ENCODE measurements at regions not wholly inside any gene's neighbourhood (a gene's known extent, or its start where the extent isn't known, plus 50 kb on each side); places are given as distances from the start of the nearest gene placed in this dataset.

DNA sequence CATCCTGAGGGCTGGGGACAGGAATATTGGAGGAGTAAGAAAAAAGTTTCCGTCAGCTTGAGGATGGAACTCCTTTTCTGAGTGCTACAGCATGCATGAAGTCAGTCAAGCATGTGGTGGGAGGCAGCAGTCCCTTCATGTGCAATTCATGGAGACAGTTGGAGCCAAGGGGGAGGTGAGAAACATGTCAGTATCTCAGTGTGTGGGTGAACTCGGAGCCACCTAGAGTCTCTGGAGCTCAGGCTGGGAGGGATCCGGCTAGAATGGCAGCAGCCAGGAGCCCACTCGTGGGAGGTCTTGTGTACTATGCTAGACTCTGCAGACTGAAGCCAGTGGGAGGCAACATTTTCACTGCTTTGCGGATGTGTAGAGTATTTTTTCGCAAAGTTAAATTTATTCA, 60.3 kb downstream of the AVPR1A start:
- Histone ChIP-seq H3K4me3 (no peak overlapping the region), H3K9me3 (replicated peaks) (no peaks in the 10 kb centered on the region), H3K27me3 (no peaks in the 10 kb centered on the region), H3K4me1 (no peaks in the 10 kb centered on the region), H3K27ac (no peak overlapping the region), H3K36me3 (no peaks in the 10 kb centered on the region)
- DNase-seq = no peak

DNA sequence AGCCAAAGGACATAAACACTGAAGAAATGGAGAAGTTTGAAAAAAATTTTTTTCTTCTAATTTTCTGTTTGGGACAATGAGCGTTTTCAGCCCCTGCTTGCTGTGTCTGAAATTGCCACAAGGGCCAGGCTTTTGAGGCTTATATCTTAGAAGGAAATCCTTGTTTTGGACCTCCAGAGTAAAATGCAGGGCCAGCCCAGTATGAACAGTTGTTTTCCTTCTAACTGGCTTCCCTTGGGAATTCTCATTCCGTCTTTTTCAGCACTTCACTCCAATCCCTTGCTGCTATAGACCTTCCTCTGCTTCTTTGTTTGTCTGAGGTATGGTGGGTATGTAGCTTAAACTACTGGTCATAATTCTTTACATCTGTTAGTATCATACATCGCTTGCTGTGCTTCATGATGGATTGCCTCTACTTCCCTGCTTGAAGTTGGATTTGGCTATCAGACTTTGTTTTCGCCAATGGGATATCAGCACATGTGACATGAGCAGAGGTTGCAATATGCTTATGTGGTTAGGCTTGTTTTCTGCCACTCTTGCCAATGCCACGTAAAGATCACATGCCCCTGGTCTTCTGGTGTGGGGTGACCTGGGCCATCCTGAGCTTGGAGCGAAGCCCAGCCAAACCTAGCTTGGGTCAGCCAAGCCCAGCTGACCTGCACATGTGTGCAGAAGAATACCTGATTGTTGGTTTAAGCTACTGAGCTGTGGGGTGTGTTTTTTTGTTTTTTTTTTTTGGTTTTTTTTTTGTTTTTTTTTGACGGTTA, 64.7 kb downstream of the AVPR1A start:
- H3K27me3 ChIP-seq = no peaks in the 10 kb centered on the region
- DNase-seq = no peak
- no peaks in the 10 kb centered on the region for H3K9me3 ChIP-seq (replicated peaks)
- H3K4me1 ChIP-seq = no peaks in the 10 kb centered on the region
- H3K27ac ChIP-seq = no peak overlapping the region
- no peaks in the 10 kb centered on the region for H3K36me3 ChIP-seq
- H3K4me3 ChIP-seq = no peak overlapping the region

DNA sequence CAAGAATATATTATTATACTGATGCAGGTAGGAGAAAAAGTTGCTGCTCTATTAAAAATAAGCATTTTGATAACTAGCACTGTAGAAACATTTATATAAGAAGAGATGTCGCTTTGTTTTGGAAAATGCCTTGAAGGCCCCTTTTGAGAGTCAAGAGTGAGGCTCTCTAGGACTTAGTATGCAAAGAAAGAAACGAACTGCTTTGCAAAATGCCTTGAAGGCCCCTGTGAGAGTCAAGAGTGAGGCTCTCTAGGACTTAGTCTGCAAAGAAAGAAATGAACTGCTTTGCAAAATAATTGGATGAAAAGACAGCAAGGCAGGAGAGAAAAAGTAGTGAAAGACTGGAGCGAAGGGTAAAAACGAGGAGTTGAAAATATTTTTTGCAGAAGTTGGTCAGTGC, 65.9 kb downstream of the AVPR1A start:
- Histone ChIP-seq H3K27me3 (no peaks in the 10 kb centered on the region), H3K9me3 (replicated peaks) (no peaks in the 10 kb centered on the region), H3K36me3 (no peaks in the 10 kb centered on the region), H3K27ac (no peak overlapping the region), H3K4me1 (peaks cover 5% of the 10 kb centered on the region; the same call in 1 of the 2 replicates), H3K4me3 (no peak overlapping the region)
- no peak for DNase-seq

DNA sequence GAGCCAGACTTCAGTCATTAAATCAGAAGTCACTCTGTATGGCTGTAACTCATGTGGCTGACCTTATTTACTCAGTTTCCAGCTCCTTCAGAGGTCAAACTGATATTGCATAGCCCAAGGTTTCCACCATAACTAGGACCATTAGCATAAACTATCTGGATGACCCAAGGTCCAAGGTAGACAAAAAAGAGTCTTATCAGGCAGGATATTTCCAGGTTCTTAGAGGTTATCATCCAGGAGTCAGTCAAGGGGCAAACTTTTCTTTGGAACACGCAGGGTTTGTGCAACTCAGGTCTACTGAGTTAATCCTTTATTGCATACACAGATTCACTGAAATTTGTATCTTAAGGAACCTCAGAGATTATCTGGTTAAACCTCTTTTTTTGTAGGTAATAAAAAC, 66.5 kb downstream of the AVPR1A start:
- Histone ChIP-seq H3K4me3 (no peak overlapping the region), H3K27ac (no peak overlapping the region), H3K4me1 (peaks cover 9% of the 10 kb centered on the region; the same call in 1 of the 2 replicates), H3K36me3 (no peaks in the 10 kb centered on the region), H3K9me3 (replicated peaks) (no peaks in the 10 kb centered on the region), H3K27me3 (no peaks in the 10 kb centered on the region)
- DNase-seq = no peak

DNA sequence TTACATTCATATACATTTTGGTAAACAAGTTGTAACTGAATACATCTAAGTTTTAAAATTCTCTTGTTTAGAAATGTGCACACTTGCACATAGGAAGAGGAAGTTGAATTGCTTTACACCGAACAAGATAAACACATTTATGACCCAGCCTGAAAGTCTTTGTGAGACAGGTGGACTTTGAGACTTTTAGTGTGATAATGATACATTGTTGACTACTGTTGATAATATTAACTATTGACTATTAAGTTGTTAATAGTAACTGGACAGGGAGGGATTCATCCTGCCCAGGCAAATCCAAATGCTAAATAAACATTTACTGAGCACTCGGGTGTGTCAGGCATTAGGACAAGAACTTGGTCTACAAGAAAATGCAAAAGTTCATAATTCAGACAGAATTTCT, 68.0 kb downstream of the AVPR1A start:
- Histone ChIP-seq H3K9me3 (replicated peaks) (no peaks in the 10 kb centered on the region), H3K36me3 (no peaks in the 10 kb centered on the region), H3K4me1 (peaks cover 15% of the 10 kb centered on the region; the same call in 1 of the 2 replicates), H3K27me3 (no peaks in the 10 kb centered on the region), H3K27ac (no peak overlapping the region), H3K4me3 (no peak overlapping the region)
- no peak for DNase-seq

DNA sequence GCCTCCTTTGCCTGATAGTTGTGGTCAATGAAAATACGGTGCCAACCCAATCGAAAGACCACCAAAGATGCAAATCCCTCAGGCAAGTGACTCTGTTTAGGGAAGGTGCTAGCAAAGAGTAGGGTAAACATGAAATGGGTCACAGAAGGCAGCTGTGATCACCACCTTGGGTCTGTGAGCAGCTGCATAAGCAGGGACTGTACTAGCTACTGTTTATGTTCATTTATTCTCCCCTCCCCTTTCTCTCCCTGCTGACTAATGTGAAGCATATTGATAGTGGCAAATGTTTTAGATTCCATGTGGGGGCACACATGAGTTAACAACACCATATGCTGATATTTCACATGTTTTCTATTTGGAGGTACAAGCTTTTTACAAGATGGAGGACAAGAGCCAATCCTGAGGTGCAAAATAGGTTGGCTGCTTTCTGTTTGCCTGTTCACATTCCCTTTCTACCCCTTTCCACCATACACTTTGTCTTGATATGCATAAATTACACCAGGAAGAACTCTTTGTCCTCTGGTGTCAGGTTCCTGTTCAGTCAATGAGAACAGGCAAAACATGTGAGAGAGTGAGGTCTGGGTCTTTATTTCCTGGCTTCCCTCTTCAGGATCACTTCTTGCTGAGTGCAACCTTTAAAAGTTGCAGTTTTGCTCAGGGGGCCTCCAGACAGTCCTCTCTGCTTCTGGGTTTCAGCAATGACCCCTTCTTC, 71.1 kb downstream of the AVPR1A start:
- Histone ChIP-seq H3K4me1 (peaks cover 15% of the 10 kb centered on the region; the same call in 1 of the 2 replicates), H3K36me3 (no peaks in the 10 kb centered on the region), H3K9me3 (replicated peaks) (no peaks in the 10 kb centered on the region), H3K27me3 (no peaks in the 10 kb centered on the region), H3K27ac (peak overlapping the region; percentile 43), H3K4me3 (no peak overlapping the region)
- DNase-seq = peak; percentile 73 to 81

DNA sequence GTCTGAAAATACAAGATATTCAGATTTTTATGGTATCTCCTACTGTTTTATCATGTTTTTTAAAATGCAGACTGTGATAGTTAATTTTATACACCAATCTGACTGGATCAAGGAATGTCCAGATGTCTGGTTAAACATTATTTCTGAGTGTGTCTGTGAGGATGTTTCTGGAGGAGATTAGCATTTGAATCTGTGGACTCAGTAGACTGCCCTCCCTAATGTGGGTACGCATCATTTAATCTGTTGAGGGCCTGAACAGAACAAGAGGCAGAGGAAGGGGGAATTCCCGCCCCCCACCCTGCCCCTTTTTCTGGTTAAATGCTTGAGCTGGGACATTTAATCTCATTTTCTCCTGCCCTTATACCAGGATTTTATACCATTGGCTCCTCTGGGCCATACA, 72.1 kb downstream of the AVPR1A start:
- no peak overlapping the region for H3K27ac ChIP-seq
- no peak overlapping the region for H3K4me3 ChIP-seq
- no peaks in the 10 kb centered on the region for H3K9me3 ChIP-seq (replicated peaks)
- DNase-seq = no peak
- H3K36me3 ChIP-seq = no peaks in the 10 kb centered on the region
- no peaks in the 10 kb centered on the region for H3K27me3 ChIP-seq
- peaks cover 15% of the 10 kb centered on the region; the same call in 1 of the 2 replicates for H3K4me1 ChIP-seq

DNA sequence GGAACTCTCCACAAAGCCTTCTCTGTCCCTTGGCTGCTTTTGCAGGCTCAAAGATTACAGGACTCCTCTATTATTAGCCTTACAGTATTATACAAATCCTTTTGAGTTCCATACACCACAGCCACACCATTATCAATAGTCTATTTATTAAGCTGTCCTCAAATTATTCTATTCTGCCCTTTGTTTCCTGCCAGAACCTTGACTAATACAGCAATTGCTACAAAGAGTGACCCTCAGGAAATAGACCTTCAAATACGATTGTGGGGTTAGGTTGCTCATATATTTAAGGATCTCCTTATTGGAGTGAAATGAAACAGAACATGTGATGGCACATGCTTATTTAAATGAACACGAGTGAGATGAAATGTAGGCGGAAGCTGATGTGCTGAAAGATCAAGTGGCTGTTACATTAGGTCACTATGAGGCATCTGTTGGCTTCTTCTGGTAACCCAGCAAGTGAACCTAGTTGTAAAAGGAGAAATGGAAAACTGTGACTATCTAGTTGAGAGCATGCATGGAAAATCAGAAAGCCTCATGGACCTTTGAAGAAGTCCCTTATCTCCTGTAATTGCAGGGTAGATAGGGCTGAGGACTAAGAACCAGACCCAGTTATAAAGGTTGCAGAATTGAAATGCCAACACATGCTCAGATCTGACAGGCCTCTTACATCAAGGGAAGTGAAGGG, 75.5 kb downstream of the AVPR1A start:
- Histone ChIP-seq H3K4me3 (no peak overlapping the region), H3K9me3 (replicated peaks) (no peaks in the 10 kb centered on the region), H3K27ac (no peak overlapping the region), H3K36me3 (no peaks in the 10 kb centered on the region), H3K4me1 (peaks cover 18% of the 10 kb centered on the region; the same call in 1 of the 2 replicates), H3K27me3 (no peaks in the 10 kb centered on the region)
- DNase-seq = no peak

DNA sequence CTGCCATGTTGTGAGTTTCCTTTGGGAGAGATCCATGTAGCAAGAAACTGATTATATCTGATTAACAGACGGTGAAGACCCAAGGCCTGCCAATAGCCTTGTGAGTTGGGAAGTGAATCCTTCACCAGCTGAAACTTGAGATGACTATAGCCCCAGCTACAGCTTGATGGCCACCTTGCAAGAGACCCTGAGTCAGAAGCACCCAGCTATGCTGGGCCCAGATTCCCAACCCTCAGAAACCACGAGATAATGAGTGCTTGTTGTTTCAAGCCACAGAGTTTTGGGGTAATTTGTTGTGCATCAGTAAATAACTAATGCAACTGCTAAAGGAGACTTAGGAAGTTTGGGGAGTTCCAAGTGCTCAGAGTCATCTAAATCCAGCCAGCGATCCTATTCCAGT, 80.3 kb downstream of the AVPR1A start:
- H3K27ac ChIP-seq = no peak overlapping the region
- no peaks in the 10 kb centered on the region for H3K36me3 ChIP-seq
- H3K4me3 ChIP-seq = no peak overlapping the region
- DNase-seq = peak in 1 of 2 experiments; percentile 4
- 0 out of 2 replicates have a peak, but pooled peaks cover 3% of the 10 kb centered on the region for H3K4me1 ChIP-seq
- no peaks in the 10 kb centered on the region for H3K9me3 ChIP-seq (replicated peaks)
- H3K27me3 ChIP-seq = no peaks in the 10 kb centered on the region

DNA sequence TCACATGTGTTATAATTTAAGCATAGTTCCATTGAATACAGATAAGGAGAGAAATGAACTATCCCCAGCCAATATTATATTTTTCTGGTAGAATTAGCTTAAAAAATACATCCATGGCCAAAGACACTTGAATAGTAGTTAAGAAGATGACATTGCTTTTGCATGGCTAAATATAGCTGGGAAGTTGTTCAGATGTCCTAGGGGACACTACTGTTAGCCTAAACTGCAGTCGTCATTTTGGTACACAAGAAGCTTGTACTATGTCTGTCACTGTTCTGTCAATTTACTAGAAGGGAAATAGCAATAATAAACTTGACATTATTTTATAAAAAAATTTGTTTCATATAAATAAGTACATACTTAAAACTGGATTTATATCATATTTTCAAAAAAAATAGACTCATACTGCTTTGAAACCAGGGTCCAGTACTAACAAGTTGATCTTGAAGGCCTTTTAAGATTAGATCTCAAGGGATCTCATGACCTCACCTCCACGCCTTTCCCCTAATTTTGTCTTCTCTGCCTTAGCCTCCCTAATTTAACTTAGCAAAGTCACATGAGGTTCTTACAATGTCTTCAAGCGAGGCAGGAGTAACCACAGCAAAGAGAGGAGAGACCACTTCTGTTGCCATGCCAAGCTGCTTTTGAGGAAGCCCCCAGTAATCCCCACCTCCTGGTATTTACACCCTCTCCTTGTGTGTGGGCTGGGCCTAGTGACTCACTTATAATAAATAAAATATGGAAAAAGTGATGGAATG, 81.0 kb downstream of the AVPR1A start:
- Histone ChIP-seq H3K36me3 (no peaks in the 10 kb centered on the region), H3K27me3 (no peaks in the 10 kb centered on the region), H3K4me1 (0 out of 2 replicates have a peak, but pooled peaks cover 3% of the 10 kb centered on the region), H3K4me3 (no peak overlapping the region), H3K9me3 (replicated peaks) (no peaks in the 10 kb centered on the region), H3K27ac (no peak overlapping the region)
- no peak for DNase-seq

DNA sequence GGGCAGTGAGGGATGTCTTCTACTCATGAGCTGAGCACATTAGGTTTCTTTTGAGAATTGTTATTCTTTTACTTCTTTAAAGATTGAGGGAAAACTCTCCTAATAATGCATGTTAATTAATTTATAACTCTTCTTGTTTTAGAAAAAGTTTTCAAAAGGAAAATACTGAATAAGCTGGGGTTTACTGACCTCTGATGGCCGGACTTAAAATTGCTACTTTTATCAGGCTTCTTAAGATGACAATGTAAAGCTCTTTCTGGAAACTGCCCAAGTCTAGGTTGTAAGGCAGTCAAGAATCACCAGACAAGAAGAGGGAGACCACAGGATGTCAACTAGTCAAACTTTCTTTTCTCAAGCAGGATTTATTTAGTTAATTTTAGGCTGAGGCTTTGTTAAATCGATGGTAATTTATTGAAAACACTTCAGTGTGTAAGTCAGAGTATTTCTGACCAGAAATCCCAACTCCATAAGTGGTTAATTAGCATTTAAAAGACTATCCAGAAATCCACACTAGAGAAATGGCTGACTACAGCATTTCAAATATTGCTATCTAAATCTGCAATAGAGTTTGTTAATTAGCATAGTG, 82.1 kb downstream of the AVPR1A start:
- no peak overlapping the region for H3K4me3 ChIP-seq
- H3K9me3 ChIP-seq (replicated peaks) = no peaks in the 10 kb centered on the region
- no peaks in the 10 kb centered on the region for H3K27me3 ChIP-seq
- H3K27ac ChIP-seq = no peak overlapping the region
- H3K36me3 ChIP-seq = no peaks in the 10 kb centered on the region
- DNase-seq = peak; percentile 16 to 67
- H3K4me1 ChIP-seq = 0 out of 2 replicates have a peak, but pooled peaks cover 3% of the 10 kb centered on the region

DNA sequence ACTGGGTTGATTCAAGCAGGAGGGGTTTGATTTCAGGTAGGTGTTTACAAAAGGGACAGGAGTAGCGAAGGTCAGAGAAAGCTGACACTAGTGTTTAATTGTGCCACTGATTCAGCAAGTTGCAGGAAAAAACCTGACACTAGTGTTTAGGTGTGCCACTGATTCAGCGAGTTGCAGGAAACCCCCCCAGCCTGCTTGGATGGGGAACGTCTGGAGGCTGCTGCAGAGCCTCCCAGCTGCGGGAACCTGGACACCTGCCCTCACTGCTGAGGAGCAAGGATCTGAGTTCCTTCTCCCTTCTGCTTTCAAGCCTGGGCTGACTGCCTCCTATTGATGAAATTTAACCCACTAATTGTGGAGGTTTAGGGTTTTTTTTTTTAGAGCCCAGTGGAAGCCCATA, 84.2 kb downstream of the AVPR1A start:
- no peak overlapping the region for H3K27ac ChIP-seq
- 0 out of 2 replicates have a peak, but pooled peaks cover 3% of the 10 kb centered on the region for H3K4me1 ChIP-seq
- no peaks in the 10 kb centered on the region for H3K36me3 ChIP-seq
- H3K9me3 ChIP-seq (replicated peaks) = no peaks in the 10 kb centered on the region
- no peak for DNase-seq
- no peak overlapping the region for H3K4me3 ChIP-seq
- no peaks in the 10 kb centered on the region for H3K27me3 ChIP-seq

DNA sequence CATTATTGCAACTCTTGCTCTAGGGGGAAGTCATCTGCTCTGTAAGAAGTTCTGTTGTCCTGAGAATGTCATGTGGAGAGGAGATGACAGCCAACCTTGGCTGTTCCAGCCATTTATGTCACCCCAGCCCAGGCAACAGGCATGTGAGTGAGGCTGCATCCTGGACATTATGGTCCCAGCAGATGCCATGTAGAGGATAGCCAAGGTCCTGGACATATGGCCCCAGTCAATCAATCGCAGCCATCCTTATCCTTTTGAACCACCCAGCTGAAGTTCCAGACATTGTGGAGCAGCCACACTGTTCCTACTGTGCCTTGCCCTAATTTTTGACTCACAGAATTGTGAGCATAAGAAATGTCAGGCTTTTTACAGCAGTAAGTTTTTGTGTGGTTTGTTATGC, 84.9 kb downstream of the AVPR1A start:
- no peaks in the 10 kb centered on the region for H3K36me3 ChIP-seq

DNA sequence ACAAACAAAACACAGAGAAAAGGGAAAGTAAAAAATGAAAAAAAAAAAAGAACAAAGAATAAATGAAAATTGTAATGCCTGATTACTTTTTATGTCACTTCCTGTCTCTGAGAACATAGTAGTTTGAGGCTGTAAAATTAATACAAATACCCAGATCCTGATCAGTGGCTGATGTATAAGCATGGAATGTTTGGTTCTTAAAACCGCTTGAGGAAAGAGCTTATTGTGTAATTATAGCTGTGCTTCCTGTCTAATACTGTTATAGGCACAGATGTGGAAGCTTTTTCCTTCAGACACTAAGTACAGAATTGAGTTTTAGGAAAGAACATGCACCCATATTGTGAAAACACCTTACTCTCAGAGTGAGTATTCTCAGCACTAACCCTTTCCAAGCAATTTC, 86.9 kb downstream of the AVPR1A start:
- no peak for DNase-seq
- no peaks in the 10 kb centered on the region for H3K4me1 ChIP-seq
- no peak overlapping the region for H3K4me3 ChIP-seq
- no peaks in the 10 kb centered on the region for H3K9me3 ChIP-seq (replicated peaks)
- H3K36me3 ChIP-seq = no peaks in the 10 kb centered on the region
- H3K27me3 ChIP-seq = no peaks in the 10 kb centered on the region
- H3K27ac ChIP-seq = no peak overlapping the region

More for the DNA sequence above, 84.9 kb downstream of the AVPR1A start:
- Histone ChIP-seq H3K9me3 (replicated peaks) (no peaks in the 10 kb centered on the region), H3K27me3 (no peaks in the 10 kb centered on the region), H3K4me3 (no peak overlapping the region), H3K27ac (no peak overlapping the region), H3K4me1 (0 out of 2 replicates have a peak, but pooled peaks cover 3% of the 10 kb centered on the region)
- no peak for DNase-seq

All from SJCRH30 (cell line).